ENCODE measurements at regions not wholly inside any gene's neighbourhood (a gene's known extent, or its start where the extent isn't known, plus 50 kb on each side); places are given as distances from the start of the nearest gene placed in this dataset.

DNA sequence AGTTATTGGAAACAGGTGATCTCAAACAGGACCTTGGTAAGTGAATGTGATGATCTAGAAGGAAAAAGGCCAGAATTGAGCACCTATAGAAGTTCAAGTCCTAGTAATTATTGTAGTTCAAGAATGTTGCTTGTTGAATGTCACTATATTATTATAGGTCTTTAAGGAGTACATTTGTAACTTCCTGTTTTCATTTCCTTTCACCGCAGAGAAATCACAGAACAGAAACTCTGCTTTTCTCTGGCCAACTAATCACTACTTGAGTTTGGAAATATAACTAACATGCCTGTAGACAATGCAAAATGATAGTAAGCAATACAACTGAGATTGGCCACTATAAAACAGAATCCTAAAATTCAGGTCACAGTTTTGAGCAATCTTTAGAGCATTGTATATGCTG lies 61.8 kb upstream of the EFEMP1 start:
- no peak for TF ChIP-seq EP300 (IDR thresholded peaks at IDR 0.05; ENCODE audit: low read depth)
- TF ChIP-seq, protein P1, sequence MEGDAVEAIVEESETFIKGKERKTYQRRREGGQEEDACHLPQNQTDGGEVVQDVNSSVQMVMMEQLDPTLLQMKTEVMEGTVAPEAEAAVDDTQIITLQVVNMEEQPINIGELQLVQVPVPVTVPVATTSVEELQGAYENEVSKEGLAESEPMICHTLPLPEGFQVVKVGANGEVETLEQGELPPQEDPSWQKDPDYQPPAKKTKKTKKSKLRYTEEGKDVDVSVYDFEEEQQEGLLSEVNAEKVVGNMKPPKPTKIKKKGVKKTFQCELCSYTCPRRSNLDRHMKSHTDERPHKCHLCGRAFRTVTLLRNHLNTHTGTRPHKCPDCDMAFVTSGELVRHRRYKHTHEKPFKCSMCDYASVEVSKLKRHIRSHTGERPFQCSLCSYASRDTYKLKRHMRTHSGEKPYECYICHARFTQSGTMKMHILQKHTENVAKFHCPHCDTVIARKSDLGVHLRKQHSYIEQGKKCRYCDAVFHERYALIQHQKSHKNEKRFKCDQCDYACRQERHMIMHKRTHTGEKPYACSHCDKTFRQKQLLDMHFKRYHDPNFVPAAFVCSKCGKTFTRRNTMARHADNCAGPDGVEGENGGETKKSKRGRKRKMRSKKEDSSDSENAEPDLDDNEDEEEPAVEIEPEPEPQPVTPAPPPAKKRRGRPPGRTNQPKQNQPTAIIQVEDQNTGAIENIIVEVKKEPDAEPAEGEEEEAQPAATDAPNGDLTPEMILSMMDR (IDR thresholded peaks at IDR 0.05) = no peak

Measured in transverse colon (tissue), 3 donors.